SK-N-SH (cell line): ENCODE measurements at regions not wholly inside any gene's neighbourhood (a gene's known extent, or its start where the extent isn't known, plus 50 kb on each side); places are given as distances from the start of the nearest gene placed in this dataset.
"Not testable (repeated sequence)": the region's sequence is repeated elsewhere in the genome, so short reads cannot be mapped to it uniquely, and the experiment has no call there.

Source experiments
- CTCF ChIA-PET: fragments of 300-600, 350-600 bp; formaldehyde crosslinking; extraction: SDS; loops from one replicate; lab custom pipeline; 2021; lab: Yijun Ruan, JAX
- POLR2A ChIA-PET: fragments of 350-600 bp; sonication (Branson Sonifier 250); formaldehyde crosslinking; extraction: SDS; loops from one replicate; lab custom pipeline; 2020; ENCODE audit warnings: antibody characterized with exemption, inconsistent platforms; lab: Yijun Ruan, JAX
- DNase-seq: peaks from one replicate; pipeline ENCODE4 v3.0.0; 2012
- H2AFZ ChIP-seq: fragments of 200-600 bp; sonication (generic); 2 replicates; pipeline ENCODE4 v1.8.1; 2016; ENCODE audit warnings: antibody characterized with exemption, mild to moderate bottlenecking, low read depth
- H3F3A ChIP-seq: fragments of 200-600 bp; sonication (generic); replicated peaks from 2 replicates; pipeline ENCODE3; 2016; ENCODE audit warnings: antibody characterized with exemption, mild to moderate bottlenecking; ENCODE audit not compliant: insufficient read depth
- H3K27ac ChIP-seq, 2 experiments: fragments of 200-500 bp in 1 of 2; fragments of 200-600 bp in 1 of 2; sonication (Bioruptor generic) in 1 of 2; sonication (generic), shearing (Covaris generic) in 1 of 2; 2 replicates each; pipeline versions ENCODE4 v1.5.1 to v1.6.1; 2014 to 2016; ENCODE audit warnings: low read depth in 2 of 2, inconsistent platforms in 1 of 2, low read length in 1 of 2, mild to moderate bottlenecking in 1 of 2, mixed read lengths in 1 of 2
- H3K27me3 ChIP-seq: fragments of 200-600 bp; sonication (generic), shearing (Covaris generic); 2 replicates; pipeline ENCODE4 v1.6.1; 2016; ENCODE audit warnings: mixed run types; ENCODE audit not compliant: insufficient read depth
- H3K36me3 ChIP-seq, 2 experiments: fragments of 200-500 bp in 1 of 2; fragments of 200-600 bp in 1 of 2; sonication (Bioruptor generic) in 1 of 2; sonication (generic) in 1 of 2; replicated peaks in 1 of 2; 2 replicates each; pipeline versions ENCODE3 to v1.5.1; 2014 to 2016; ENCODE audit warnings: low read length in 1 of 2, mild to moderate bottlenecking in 1 of 2; ENCODE audit not compliant: insufficient read depth in 2 of 2, control insufficient read depth in 1 of 2
- H3K4me1 ChIP-seq, 2 experiments: fragments of 200-500 bp in 1 of 2; fragments of 200-600 bp in 1 of 2; sonication (Bioruptor generic) in 1 of 2; sonication (generic), shearing (Covaris generic) in 1 of 2; 2 replicates each; pipeline versions ENCODE4 v1.5.1 to v1.6.1; 2014 to 2016; ENCODE audit warnings: low read depth in 1 of 2, low read length in 1 of 2, mixed run types in 1 of 2; ENCODE audit not compliant: insufficient read depth in 2 of 2, control insufficient read depth in 1 of 2
- H3K4me2 ChIP-seq: fragments of 200-600 bp; sonication (generic), shearing (Covaris generic); 2 replicates; pipeline ENCODE4 v1.6.1; 2017; ENCODE audit warnings: mixed run types
- H3K4me3 ChIP-seq, 2 experiments: fragments of 200-500 bp in 1 of 2; fragments of 200-600 bp in 1 of 2; sonication (Bioruptor generic) in 1 of 2; sonication (generic), shearing (Covaris generic) in 1 of 2; 2 replicates each; pipeline versions ENCODE4 v1.5.1 to v1.8.1; 2014 to 2016; ENCODE audit warnings: low read depth in 2 of 2, inconsistent platforms in 1 of 2, low read length in 1 of 2, mild to moderate bottlenecking in 1 of 2, mixed read lengths in 1 of 2, moderate library complexity in 1 of 2
- H3K79me2 ChIP-seq: fragments of 200-600 bp; sonication (generic); 2 replicates; pipeline ENCODE4 v1.8.1; 2017; ENCODE audit warnings: mild to moderate bottlenecking; ENCODE audit not compliant: insufficient read depth
- H3K9ac ChIP-seq: fragments of 200-600 bp; sonication (generic); 2 replicates; pipeline ENCODE4 v1.6.1; 2017; ENCODE audit warnings: mixed run types
- H3K9me2 ChIP-seq: fragments of 200-600 bp; sonication (generic); 2 replicates; pipeline ENCODE4 v1.6.1; 2017; ENCODE audit warnings: mixed run types
- H3K9me3 ChIP-seq: fragments of 200-600 bp; sonication (generic); 2 replicates; pipeline ENCODE4 v1.6.1; 2017; ENCODE audit warnings: mixed run types, mild to moderate bottlenecking, moderate library complexity
- H4K20me1 ChIP-seq: fragments of 200-600 bp; sonication (generic); 2 replicates; pipeline ENCODE4 v1.6.1; 2017; ENCODE audit warnings: mild to moderate bottlenecking, mixed run types; ENCODE audit not compliant: insufficient read depth
- CTCF ChIP-seq: fragments of 200-600 bp; sonication (generic); IDR thresholded peaks from 2 replicates; pipeline ENCODE4 v1.6.1; 2017; ENCODE audit warnings: antibody characterized with exemption, mild to moderate bottlenecking, moderate library complexity
- EP300 ChIP-seq, 2 experiments: IDR thresholded peaks; 2 replicates each; pipeline versions ENCODE4 v1.4.0 to v1.6.1; 2012; ENCODE audit warnings: borderline replicate concordance in 1 of 2, low read depth in 1 of 2, low read length in 1 of 2
- EZH2phosphoT487 ChIP-seq: fragments of 200-600 bp; sonication (generic); IDR thresholded peaks from 2 replicates; pipeline ENCODE4 v1.6.1; 2017; ENCODE audit warnings: low read depth, mixed run types, mild to moderate bottlenecking, antibody characterized with exemption, moderate library complexity, borderline replicate concordance
- FOXJ3 ChIP-seq: sonication (generic); formaldehyde crosslinking; IDR thresholded peaks from 2 replicates; pipeline ENCODE4 v1.5.1; 2020; ENCODE audit warnings: mild to moderate bottlenecking, missing genetic modification reagents
- FOXM1 ChIP-seq: IDR thresholded peaks from 2 replicates; pipeline ENCODE4 v1.4.0; 2012; ENCODE audit warnings: low read depth, mild to moderate bottlenecking
- IRF3 ChIP-seq: fragments of 150-350 bp; IDR thresholded peaks from 2 replicates; pipeline ENCODE4 v1.6.1; 2016; ENCODE audit warnings: mild to moderate bottlenecking, low read depth, low read length
- JUND ChIP-seq: IDR thresholded peaks from 2 replicates; pipeline ENCODE4 v1.4.0; 2012
- MEF2A ChIP-seq: IDR thresholded peaks from 2 replicates; pipeline ENCODE4 v1.4.0; 2012; ENCODE audit warnings: low read depth, borderline replicate concordance
- MXI1 ChIP-seq: IDR thresholded peaks from 2 replicates; pipeline ENCODE4 v1.6.1; 2012; ENCODE audit warnings: mild to moderate bottlenecking, low read depth, low read length, improper control_type of control experiment
- POLR2AphosphoS5 ChIP-seq: IDR thresholded peaks from 2 replicates; pipeline ENCODE4 v1.6.1; 2012; ENCODE audit warnings: low read depth, low read length
- RCOR1 ChIP-seq: fragments of 150-350 bp; IDR thresholded peaks from 2 replicates; pipeline ENCODE4 v1.6.1; 2017; ENCODE audit warnings: antibody characterized with exemption, low read length
- SMC3 ChIP-seq: IDR thresholded peaks from 2 replicates; pipeline ENCODE4 v1.6.1; 2012; ENCODE audit warnings: low read depth, low read length, improper control_type of control experiment
- USF1 ChIP-seq: IDR thresholded peaks from 2 replicates; pipeline ENCODE4 v1.4.0; 2012; ENCODE audit warnings: low read depth, borderline replicate concordance
- WGBS: methylation state at CpG from one replicate; pipeline ENCODE4 v1.1.6; 2017; ENCODE audit warnings: low lambda C conversion rate; 5-methylcytosine and 5-hydroxymethylcytosine counted together
- TF ChIP-seq, protein P1 (sequence below): IDR thresholded peaks from 2 replicates; pipeline ENCODE4 v1.4.0; 2012; ENCODE audit warnings: low read depth

- TF ChIP-seq, protein P1, sequence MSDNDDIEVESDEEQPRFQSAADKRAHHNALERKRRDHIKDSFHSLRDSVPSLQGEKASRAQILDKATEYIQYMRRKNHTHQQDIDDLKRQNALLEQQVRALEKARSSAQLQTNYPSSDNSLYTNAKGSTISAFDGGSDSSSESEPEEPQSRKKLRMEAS: no peak
- no peak for TF ChIP-seq EP300 (IDR thresholded peaks at IDR 0.05; ENCODE audit: borderline replicate concordance in 1 of 2, low read depth in 1 of 2, low read length in 1 of 2)
- TF ChIP-seq FOXJ3 (CRISPR knock-in tag): no peak
- no peak for TF ChIP-seq POLR2AphosphoS5
- no peak for TF ChIP-seq EZH2phosphoT487
- no peak for TF ChIP-seq USF1
- no peak for TF ChIP-seq MEF2A
- no peak for TF ChIP-seq JUND
- no peak for TF ChIP-seq MXI1
These were observed 96.7 kb upstream of the ARG1 start (continued) for GRCh38 chr6:131476362-131476761.

DNA sequence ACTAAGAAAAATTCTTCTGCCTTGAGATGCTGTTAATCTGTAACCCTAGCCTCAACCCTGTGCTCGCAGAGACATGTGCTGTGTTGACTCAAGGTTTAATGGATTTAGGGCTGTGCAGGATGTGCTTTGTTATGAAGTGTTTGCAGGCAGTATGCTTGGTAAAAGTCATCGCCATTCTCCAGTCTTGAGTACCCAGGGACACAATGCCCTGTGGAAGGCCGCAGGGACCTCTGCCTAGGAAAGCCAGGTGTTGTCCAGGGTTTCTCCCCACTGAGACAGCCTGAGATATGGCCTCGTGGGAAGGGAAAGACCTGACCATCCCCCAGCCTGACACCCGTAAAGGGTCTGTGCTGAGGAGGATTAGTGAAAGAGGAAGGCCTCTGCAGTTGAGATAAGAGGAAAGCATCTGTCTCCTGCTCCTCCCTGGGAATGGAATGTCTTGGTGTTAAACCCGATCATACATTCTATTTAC is 94.2 kb upstream of the ARG1 start:
- H3K4me3 ChIP-seq, H3K9me3 ChIP-seq, H2AFZ ChIP-seq, CTCF ChIA-PET, H3K4me1 ChIP-seq, H3K4me2 ChIP-seq, POLR2A ChIA-PET, H3K9ac ChIP-seq, DNase-seq, H3K36me3 ChIP-seq, H3F3A ChIP-seq, H3K79me2 ChIP-seq, H3K27ac ChIP-seq, H3K27me3 ChIP-seq, H4K20me1 ChIP-seq, H3K9me2 ChIP-seq: not testable (repeated sequence)
- WGBS: 19% methylated on average over 5 of the region's 6 CpGs

DNA sequence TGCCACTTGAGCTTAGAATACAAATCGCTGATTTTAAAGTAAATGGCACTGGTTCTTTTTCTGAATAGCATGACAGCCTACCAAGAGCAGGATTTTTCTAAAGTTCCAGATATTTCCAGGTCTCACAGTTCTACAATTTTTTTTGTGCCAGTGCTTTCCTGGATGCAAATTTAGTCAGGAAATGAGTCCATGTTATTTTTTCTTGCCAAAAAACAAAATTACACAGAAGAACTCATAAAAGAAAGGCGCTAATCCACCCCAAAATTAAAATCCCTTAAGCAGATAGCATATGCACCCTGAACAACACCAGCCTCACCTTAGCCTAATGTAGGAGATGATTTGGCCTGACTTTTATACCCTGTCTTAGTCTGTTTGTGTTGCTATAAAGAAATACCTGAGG is 86.4 kb upstream of the ARG1 start:
- no peak overlapping the region for H2AFZ ChIP-seq
- H3K4me2 ChIP-seq: no peak overlapping the region
- no peaks in the 10 kb centered on the region for H3F3A ChIP-seq
- CTCF ChIA-PET: no interaction called here
- H3K9me3 ChIP-seq: no peaks in the 10 kb centered on the region
- H3K4me1 ChIP-seq: no peaks in the 10 kb centered on the region
- H3K36me3 ChIP-seq: no peaks in the 10 kb centered on the region
- TF ChIP-seq CTCF: no peak
- no peak for TF ChIP-seq FOXM1
- TF ChIP-seq IRF3: no peak
- no peak for TF ChIP-seq RCOR1
- no peak for TF ChIP-seq SMC3
- H3K79me2 ChIP-seq: no peaks in the 10 kb centered on the region
- no peak overlapping the region for H3K4me3 ChIP-seq
- 6% methylated on average over 2 of the region's 2 CpGs for WGBS
- H4K20me1 ChIP-seq: no peaks in the 10 kb centered on the region
- no peak overlapping the region for H3K9ac ChIP-seq
- no peaks in the 10 kb centered on the region for H3K27me3 ChIP-seq
- no peak for DNase-seq
- no peaks in the 10 kb centered on the region for H3K9me2 ChIP-seq
- H3K27ac ChIP-seq: no peak overlapping the region
- POLR2A ChIA-PET: no interaction called here
